ENCODE measurements at regions not wholly inside any gene's neighbourhood (a gene's known extent, or its start where the extent isn't known, plus 50 kb on each side); places are given as distances from the start of the nearest gene placed in this dataset.
"Not testable (repeated sequence)": the region's sequence is repeated elsewhere in the genome, so short reads cannot be mapped to it uniquely, and the experiment has no call there.

- DNase-seq (ENCODE audit: low read depth in 2 of 2) = no peak
These were observed 153.0 kb downstream of the ASB9 start for GRCh38 chrX:15116900-15117299.

DNA sequence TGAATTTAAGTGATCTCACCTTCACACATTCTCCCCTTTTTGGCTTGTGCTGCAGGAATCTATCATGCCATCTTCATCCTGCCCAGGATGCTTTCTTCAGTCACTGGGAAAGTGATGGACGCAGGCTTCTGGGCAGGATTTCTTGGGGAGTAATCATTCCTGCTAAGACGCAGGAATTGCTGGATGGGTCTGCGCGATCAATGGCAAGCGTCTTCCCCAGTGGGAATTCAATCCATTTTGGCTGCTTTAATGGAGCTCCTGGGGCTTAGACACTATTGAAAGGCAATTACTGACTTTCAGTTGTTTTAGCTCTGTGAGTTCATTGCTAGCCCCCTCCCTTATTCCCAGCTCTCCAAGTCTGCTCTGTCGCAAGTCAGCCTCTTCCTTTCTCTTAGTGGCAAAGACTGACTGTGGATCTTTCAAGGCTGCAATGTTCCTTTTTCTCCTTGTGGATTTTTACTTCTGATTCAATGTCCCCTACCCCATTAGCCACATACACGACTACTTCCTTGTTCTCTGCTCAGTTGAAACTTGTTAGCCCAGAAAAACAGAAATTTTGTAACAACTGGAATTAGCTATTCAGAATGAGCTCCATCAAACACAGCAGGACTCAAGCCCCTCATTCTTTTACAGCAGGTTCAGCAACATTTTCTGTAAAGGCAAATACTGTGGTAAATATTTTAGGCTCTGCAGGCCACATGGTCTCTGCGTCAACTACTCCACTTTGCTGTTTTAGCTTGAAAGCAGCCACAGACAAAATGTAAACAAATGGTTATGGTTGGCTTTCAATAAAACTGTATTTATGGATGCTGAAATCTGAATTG lies 154.9 kb downstream of the ASB9 start:
- no peak for DNase-seq (ENCODE audit: low read depth in 2 of 2)

- no peak for DNase-seq (ENCODE audit: low read depth in 2 of 2)
These were observed 162.4 kb downstream of the ASB9 start for GRCh38 chrX:15107367-15107988.

DNA sequence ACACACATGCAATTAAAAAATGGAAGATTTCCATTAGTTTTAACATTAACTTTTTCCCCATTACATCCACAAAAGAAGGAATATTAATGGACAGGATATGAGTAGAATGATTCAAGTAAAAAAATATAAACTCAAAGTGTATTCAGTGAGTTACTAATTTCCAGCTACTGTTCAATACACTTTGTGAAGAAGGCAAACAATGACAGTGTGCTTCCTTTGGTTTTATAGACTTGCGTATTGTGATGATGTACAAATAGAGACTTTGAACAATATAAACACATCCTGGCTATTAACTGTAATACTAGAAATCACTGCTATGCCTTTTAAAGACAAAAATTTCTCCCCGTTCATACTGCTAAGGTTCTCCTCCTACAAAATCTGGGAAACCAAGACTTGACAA lies 171.4 kb downstream of the ASB9 start:
- no peak for DNase-seq (ENCODE audit: low read depth in 2 of 2)

- no peak for DNase-seq (ENCODE audit: low read depth in 2 of 2)
These were observed 182.1 kb downstream of the ASB9 start for GRCh38 chrX:15087747-15088146.

DNA sequence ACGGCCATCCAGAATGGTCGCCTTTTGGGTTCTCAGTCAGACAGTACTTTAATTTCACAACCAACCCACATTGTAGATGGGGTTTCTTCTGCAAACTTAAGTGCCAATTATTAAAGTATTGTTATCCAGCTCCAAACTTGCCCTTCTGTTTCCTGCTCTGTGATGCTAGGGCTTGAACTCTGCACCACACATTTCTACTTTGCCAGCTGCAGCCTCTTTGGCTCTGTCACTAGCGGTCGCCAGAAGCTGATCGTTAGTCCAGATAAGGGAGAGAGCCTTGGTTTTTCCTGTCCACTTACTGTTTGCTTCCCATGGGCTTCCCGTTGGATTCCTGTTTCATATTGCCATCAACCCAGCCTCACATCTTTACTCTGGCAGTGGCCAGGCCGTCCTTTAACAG lies 196.6 kb downstream of the ASB9 start:
- no peak for DNase-seq (ENCODE audit: low read depth in 2 of 2)

- no peak for DNase-seq (ENCODE audit: low read depth in 2 of 2)
These were observed 197.0 kb downstream of the ASB9 start for GRCh38 chrX:15072880-15073279.

DNA sequence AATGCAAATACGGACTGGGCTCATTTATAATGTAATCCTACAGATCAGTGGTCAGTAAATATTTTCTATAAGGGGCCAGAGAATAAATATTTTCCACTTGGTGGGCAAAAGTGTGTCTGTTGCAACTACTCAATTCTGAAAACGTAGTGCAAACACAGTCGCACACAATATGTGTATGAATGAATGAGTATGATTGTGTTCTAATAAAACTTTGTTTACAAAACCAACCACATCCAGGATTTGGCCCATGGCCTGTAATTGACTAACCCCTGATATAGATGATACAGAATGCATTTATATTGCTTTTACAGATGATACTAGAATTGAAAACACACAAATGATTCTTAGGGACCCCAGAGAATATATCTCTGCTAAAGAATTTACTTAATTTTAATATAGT lies 197.6 kb downstream of the ASB9 start:
- no peak for DNase-seq (ENCODE audit: low read depth in 2 of 2)

- no peak for DNase-seq (ENCODE audit: low read depth in 2 of 2)
These were observed 186.3 kb downstream of the MOSPD2 start for GRCh38 chrX:15059474-15059873.

DNA sequence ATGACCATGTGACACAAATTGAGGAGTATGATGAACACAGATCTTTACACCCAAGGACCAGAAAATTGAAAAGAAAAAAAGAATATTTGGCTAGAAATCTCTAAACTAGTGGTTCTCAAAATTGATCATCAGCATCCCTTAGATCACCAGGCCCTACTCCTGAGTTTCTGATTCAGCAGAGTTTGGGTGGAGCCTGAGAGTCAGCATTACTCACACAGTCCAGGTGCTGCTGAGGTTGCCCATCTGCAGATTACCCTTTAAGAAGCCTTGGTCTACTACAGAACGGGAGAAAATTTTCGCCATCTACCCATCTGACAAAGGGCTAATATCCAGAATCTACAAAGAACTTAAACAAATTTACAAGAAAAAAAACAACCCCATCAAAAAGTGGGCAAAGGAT lies 182.8 kb downstream of the MOSPD2 start:
- no peak for DNase-seq (ENCODE audit: low read depth in 2 of 2)

DNA sequence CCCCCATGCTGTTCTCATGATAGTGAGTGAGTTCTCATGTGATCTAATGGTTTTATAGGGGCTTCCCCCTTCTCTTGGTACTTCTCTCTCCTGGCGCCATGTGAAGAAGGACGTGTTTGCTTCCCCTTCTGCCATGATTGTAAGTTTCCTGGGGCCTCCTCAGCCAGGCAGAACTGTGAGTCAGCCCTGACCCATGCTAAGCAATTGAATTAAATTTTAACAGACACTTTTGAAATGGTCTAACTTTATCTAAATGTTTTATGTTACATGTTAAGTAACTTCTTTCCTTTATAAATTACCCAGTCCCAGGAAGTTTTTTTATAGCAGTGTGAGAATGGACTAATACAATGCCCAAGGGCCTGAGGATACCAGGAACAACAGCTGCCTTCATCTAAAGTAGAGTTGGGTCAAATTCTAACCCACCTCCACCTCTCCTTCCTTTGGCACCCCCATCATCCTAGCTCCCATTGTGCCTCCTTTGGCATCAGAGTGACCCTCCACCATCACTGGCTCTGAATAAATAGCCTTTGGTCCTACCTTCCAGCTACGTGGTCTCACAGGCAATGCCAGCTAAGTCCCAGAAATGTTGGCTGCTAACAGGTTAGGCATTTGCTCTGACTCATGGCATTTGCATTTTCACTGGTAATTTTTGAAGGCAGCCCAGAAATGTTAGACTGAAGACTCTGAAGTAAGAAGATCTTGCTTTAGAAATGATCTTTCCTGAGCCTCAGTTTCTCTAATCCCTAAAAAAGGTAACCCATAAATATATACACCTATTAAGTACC lies 182.1 kb downstream of the MOSPD2 start:
- no peak for DNase-seq (ENCODE audit: low read depth in 2 of 2)

DNA sequence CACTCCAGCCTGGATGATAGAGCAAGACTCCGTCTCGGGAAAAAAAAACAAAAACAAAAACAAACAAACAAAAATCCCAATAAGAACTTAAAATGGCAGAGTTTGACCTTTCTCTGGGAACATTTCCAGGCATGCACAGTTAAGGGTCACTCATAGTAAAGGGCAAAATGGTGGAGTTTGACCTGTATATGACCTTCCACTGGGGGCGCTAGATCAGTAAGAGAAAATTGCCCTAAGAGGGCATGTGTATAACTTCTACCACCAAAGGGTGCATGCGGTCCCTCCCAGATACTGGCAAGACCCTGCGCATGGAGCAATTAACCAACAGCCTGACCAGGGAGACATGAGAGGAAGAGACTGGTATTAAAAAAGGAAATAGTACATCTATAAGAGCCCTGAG lies 177.2 kb downstream of the MOSPD2 start:
- no peak for DNase-seq (ENCODE audit: low read depth in 2 of 2)

- DNase-seq (ENCODE audit: low read depth in 2 of 2) = no peak
These were observed 170.3 kb downstream of the MOSPD2 start for GRCh38 chrX:15043538-15043937.

- no peak for DNase-seq (ENCODE audit: low read depth in 2 of 2)
These were observed 160.7 kb downstream of the MOSPD2 start for GRCh38 chrX:15033917-15034316.

DNA sequence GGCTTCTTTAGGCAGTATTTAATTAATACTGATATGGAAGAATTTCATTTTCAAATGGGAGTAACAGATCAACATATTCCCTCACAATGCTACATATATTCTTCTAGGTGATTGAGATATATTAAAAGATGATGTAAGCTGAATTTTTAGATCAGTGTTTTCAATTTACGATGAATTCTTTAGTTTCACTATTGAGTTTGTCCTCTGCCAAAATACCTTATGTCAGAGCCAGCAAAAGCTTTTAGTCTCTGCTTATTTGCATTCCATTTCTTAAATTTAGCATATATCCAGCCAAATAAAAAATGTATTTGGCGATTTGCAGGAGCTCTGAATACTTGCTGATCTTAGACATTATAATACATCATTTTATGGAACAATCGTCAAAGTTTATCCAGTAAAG lies 144.3 kb downstream of the MOSPD2 start:
- DNase-seq (ENCODE audit: low read depth in 2 of 2) = no peak

DNA sequence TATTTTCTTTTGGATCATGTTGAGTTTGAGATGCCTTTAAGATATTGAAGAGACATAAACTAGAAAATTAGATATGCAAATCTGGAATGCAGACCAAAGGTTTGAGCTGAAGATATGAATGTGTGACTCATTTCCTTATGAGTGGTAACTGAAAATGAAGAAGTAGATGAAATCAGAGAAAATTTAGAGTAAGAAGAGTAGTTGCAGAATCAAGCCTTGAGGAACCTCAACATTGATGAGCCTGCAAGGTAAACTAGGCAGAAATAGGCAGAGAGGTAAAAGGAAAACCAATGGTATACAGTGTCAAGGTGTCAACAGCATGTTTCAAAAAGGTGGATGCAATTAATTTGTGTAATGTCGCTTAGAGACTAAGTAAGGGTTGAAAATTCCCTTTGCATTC lies 142.8 kb downstream of the MOSPD2 start:
- no peak for DNase-seq (ENCODE audit: low read depth in 2 of 2)

DNA sequence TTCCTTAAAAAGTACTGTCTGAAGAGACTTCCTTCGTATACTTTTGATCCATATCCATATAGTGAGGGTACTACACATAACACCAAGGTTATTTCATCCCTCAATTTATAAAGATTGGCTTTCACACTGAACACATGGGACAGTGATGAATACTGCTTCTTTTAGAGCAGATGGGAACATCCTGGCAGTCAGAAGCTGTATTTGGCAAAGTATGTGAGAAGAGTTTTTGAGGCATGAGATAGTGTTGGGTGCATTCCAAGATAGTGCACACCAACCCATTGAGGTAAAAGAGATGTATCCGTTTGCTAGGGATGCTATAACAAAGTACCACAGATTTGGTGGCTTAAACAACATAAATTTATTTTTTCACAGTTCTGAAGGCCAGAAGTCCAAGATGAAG lies 141.1 kb downstream of the MOSPD2 start:
- DNase-seq (ENCODE audit: low read depth in 2 of 2) = no peak

- no peak for DNase-seq (ENCODE audit: low read depth in 2 of 2)
These were observed 140.2 kb downstream of the MOSPD2 start for GRCh38 chrX:15013461-15013860.

- DNase-seq (ENCODE audit: low read depth in 2 of 2) = no peak
These were observed 124.0 kb downstream of the MOSPD2 start for GRCh38 chrX:14997271-14997670.

DNA sequence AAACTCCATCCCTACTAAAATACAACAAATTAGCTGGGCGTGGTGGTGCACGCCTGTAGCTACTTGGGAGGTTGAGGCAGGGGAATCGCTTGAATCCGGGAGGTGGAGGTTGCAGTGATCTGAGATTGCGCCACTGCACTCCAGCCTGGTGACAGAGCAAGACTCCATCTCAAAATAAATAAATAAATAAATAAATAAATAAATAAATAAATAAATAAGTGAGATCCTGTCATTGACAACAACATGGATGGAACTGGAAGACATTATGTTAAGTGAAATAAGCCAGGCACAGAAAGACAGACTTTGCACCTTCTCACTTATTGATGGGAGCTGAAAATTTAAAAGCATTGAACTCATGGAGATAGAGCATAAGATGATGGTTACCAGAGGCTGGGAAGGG lies 111.2 kb downstream of the MOSPD2 start:
- not testable (repeated sequence) for DNase-seq (ENCODE audit: low read depth in 2 of 2)
